IMR-90 (cell line): ENCODE measurements at regions not wholly inside any gene's neighbourhood (a gene's known extent, or its start where the extent isn't known, plus 50 kb on each side); places are given as distances from the start of the nearest gene placed in this dataset.

Experiments used
- CEBPB ChIP-seq: IDR thresholded peaks from 2 replicates; pipeline ENCODE4 v1.6.1; 2012; ENCODE audit warnings: low read depth, low read length, improper control_type of control experiment
- CHD1 ChIP-seq: IDR thresholded peaks from 2 replicates; pipeline ENCODE4 v1.6.1; 2012; ENCODE audit warnings: low read depth, low read length, improper control_type of control experiment
- MAFK ChIP-seq: IDR thresholded peaks from 2 replicates; pipeline ENCODE4 v1.6.1; 2012; ENCODE audit warnings: low read depth, low read length, improper control_type of control experiment
- MAZ ChIP-seq: IDR thresholded peaks from 2 replicates; pipeline ENCODE4 v1.6.1; 2012; ENCODE audit warnings: low read depth, mild to moderate bottlenecking, low read length, improper control_type of control experiment, moderate library complexity, borderline replicate concordance
- MXI1 ChIP-seq: IDR thresholded peaks from 2 replicates; pipeline ENCODE4 v1.6.1; 2012; ENCODE audit warnings: low read depth, mild to moderate bottlenecking, low read length, moderate library complexity, borderline replicate concordance
- NFE2L2 ChIP-seq: fragments of 150-350 bp; IDR thresholded peaks from 2 replicates; pipeline ENCODE4 v1.6.1; 2016; ENCODE audit warnings: low read depth, mild to moderate bottlenecking, low read length
- POLR2A ChIP-seq: IDR thresholded peaks from 2 replicates; pipeline ENCODE4 v1.6.1; 2012; ENCODE audit warnings: mild to moderate bottlenecking, low read depth, low read length
- RAD21 ChIP-seq: IDR thresholded peaks from 2 replicates; pipeline ENCODE4 v1.6.1; 2012; ENCODE audit warnings: low read length, improper control_type of control experiment
- RFX5 ChIP-seq: IDR thresholded peaks from 2 replicates; pipeline ENCODE4 v1.8.0; 2012; ENCODE audit warnings: low read depth, mild to moderate bottlenecking, low read length, moderate library complexity
- SMC3 ChIP-seq: fragments of 150-350 bp; IDR thresholded peaks from 2 replicates; pipeline ENCODE4 v1.6.1; 2016; ENCODE audit warnings: low read depth, mild to moderate bottlenecking, antibody characterized with exemption, low read length, moderate library complexity
- TF ChIP-seq, protein P1 (sequence below): conservative IDR thresholded peaks from 2 replicates; pipeline ENCODE4 v1.5.1; 2012; ENCODE audit warnings: mild to moderate bottlenecking, low read depth, low read length, improper control_type of control experiment
- TF ChIP-seq, protein P2 (sequence below): fragments of 150-350 bp; IDR thresholded peaks from 2 replicates; pipeline ENCODE4 v1.6.1; 2016; ENCODE audit warnings: low read depth, mild to moderate bottlenecking, low read length, moderate library complexity, borderline replicate concordance
- TF ChIP-seq, protein P3 (sequence below): fragments of 150-350 bp; IDR thresholded peaks from 2 replicates; pipeline ENCODE4 v1.6.1; 2017; ENCODE audit warnings: mild to moderate bottlenecking, antibody characterized with exemption, low read length, low read depth

DNA sequence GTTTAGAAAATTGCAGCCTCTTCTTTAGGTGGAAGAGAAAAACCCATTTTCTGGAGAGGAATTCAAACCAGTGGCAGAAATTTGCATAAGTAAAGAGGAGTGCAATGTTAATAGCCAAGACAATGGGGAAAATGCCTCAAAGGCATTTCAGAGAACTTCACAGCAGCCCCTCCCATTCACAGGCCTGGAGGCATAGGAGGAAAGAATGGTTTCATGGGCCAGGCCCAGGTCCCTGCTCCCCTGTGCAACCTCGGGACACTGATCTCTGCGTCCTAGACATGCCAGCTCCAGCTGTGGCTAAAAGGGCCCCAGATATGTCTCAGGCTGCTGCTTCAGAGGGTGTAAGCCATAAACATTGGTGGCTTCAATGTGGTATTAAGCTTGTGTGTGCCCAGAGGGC, 161.8 kb upstream of the CENPE start:
- TF ChIP-seq, protein P1, sequence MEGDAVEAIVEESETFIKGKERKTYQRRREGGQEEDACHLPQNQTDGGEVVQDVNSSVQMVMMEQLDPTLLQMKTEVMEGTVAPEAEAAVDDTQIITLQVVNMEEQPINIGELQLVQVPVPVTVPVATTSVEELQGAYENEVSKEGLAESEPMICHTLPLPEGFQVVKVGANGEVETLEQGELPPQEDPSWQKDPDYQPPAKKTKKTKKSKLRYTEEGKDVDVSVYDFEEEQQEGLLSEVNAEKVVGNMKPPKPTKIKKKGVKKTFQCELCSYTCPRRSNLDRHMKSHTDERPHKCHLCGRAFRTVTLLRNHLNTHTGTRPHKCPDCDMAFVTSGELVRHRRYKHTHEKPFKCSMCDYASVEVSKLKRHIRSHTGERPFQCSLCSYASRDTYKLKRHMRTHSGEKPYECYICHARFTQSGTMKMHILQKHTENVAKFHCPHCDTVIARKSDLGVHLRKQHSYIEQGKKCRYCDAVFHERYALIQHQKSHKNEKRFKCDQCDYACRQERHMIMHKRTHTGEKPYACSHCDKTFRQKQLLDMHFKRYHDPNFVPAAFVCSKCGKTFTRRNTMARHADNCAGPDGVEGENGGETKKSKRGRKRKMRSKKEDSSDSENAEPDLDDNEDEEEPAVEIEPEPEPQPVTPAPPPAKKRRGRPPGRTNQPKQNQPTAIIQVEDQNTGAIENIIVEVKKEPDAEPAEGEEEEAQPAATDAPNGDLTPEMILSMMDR, result no peak
- no peak for TF ChIP-seq RFX5
- no peak for TF ChIP-seq CHD1
- TF ChIP-seq MAFK, result no peak
- no peak for TF ChIP-seq NFE2L2
- TF ChIP-seq MXI1, result no peak
- TF ChIP-seq POLR2A, result no peak
- no peak for TF ChIP-seq CEBPB
- TF ChIP-seq SMC3, result no peak
- TF ChIP-seq, protein P2, sequence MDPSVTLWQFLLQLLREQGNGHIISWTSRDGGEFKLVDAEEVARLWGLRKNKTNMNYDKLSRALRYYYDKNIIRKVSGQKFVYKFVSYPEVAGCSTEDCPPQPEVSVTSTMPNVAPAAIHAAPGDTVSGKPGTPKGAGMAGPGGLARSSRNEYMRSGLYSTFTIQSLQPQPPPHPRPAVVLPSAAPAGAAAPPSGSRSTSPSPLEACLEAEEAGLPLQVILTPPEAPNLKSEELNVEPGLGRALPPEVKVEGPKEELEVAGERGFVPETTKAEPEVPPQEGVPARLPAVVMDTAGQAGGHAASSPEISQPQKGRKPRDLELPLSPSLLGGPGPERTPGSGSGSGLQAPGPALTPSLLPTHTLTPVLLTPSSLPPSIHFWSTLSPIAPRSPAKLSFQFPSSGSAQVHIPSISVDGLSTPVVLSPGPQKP, result no peak
- no peak for TF ChIP-seq RAD21
- TF ChIP-seq, protein P3, sequence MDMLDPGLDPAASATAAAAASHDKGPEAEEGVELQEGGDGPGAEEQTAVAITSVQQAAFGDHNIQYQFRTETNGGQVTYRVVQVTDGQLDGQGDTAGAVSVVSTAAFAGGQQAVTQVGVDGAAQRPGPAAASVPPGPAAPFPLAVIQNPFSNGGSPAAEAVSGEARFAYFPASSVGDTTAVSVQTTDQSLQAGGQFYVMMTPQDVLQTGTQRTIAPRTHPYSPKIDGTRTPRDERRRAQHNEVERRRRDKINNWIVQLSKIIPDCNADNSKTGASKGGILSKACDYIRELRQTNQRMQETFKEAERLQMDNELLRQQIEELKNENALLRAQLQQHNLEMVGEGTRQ, result no peak
- TF ChIP-seq MAZ, result no peak
